Stromal cell of bone marrow (primary cell): ENCODE measurements at regions not wholly inside any gene's neighbourhood (a gene's known extent, or its start where the extent isn't known, plus 50 kb on each side); places are given as distances from the start of the nearest gene placed in this dataset.
"Not testable (repeated sequence)": the region's sequence is repeated elsewhere in the genome, so short reads cannot be mapped to it uniquely, and the experiment has no call there.

Source experiments
- DNase-seq: peaks from one replicate; pipeline ENCODE4 v3.0.0-alpha.2; 2012; ENCODE audit warnings: low read depth

- no peak for DNase-seq
These were observed 395.4 kb downstream of the ZNF804A start for GRCh38 chr2:184993746-184994145.

GRCh38 chr2:185006481-185006880 lies 408.2 kb downstream of the ZNF804A start:
- DNase-seq, result no peak

- no peak for DNase-seq
These were observed 414.3 kb downstream of the ZNF804A start for GRCh38 chr2:185012643-185013042.

GRCh38 chr2:185014076-185014475 lies 415.7 kb downstream of the ZNF804A start:
- DNase-seq, result no peak

- DNase-seq, result not testable (repeated sequence)
These were observed 427.6 kb downstream of the ZNF804A start for GRCh38 chr2:185025891-185026290.

GRCh38 chr2:185035906-185036305 lies 437.6 kb downstream of the ZNF804A start:
- no peak for DNase-seq

GRCh38 chr2:185044323-185044874 lies 446.1 kb downstream of the ZNF804A start:
- DNase-seq, result no peak

GRCh38 chr2:185050804-185051203 lies 452.5 kb downstream of the ZNF804A start:
- no peak for DNase-seq

- DNase-seq, result no peak
These were observed 465.4 kb downstream of the ZNF804A start for GRCh38 chr2:185063761-185064160.

- no peak for DNase-seq
These were observed 467.8 kb downstream of the ZNF804A start for GRCh38 chr2:185066128-185066527.

- DNase-seq, result no peak
These were observed 470.8 kb downstream of the ZNF804A start for GRCh38 chr2:185069107-185069506.

- no peak for DNase-seq
These were observed 475.8 kb downstream of the ZNF804A start for GRCh38 chr2:185074156-185074555.

GRCh38 chr2:185082749-185083148 lies 484.4 kb downstream of the ZNF804A start:
- DNase-seq, result no peak

GRCh38 chr2:185108588-185108987 lies 510.3 kb downstream of the ZNF804A start:
- no peak for DNase-seq

- no peak for DNase-seq
These were observed 529.1 kb downstream of the ZNF804A start for GRCh38 chr2:185127412-185127811.

GRCh38 chr2:185128346-185128745 lies 530.0 kb downstream of the ZNF804A start:
- DNase-seq, result no peak

- no peak for DNase-seq
These were observed 530.7 kb downstream of the ZNF804A start for GRCh38 chr2:185128996-185129395.

- DNase-seq, result no peak
These were observed 532.4 kb downstream of the ZNF804A start for GRCh38 chr2:185130685-185131084.

- DNase-seq, result no peak
These were observed 534.2 kb downstream of the ZNF804A start for GRCh38 chr2:185132501-185133041.

- no peak for DNase-seq
These were observed 539.4 kb downstream of the ZNF804A start for GRCh38 chr2:185137700-185138099.

GRCh38 chr2:185142677-185143076 lies 544.3 kb downstream of the ZNF804A start:
- no peak for DNase-seq

- DNase-seq, result no peak
These were observed 546.0 kb downstream of the ZNF804A start for GRCh38 chr2:185144159-185144919.

GRCh38 chr2:185145316-185146121 lies 547.2 kb downstream of the ZNF804A start:
- DNase-seq, result no peak
